MCF 10A (cell line): ENCODE measurements at regions not wholly inside any gene's neighbourhood (a gene's known extent, or its start where the extent isn't known, plus 50 kb on each side); places are given as distances from the start of the nearest gene placed in this dataset.

ENCODE experiments used
- BruUV-seq: library from RNA; stranded (reverse); fragments of 400-500 nt; replicated peaks from 2 replicates; lab custom pipeline; 2021; lab: Mats Ljungman, UMichigan
- CTCF ChIA-PET: fragments of 300-600 bp; sonication (Branson Sonifier 250); formaldehyde crosslinking; extraction: SDS; loops from one replicate; lab custom pipeline; 2021; ENCODE audit warnings: antibody characterized with exemption, inconsistent platforms; lab: Yijun Ruan, JAX
- POLR2A ChIA-PET: fragments of 300-600, 350-650 bp; sonication (Branson Sonifier 250); formaldehyde crosslinking; extraction: SDS; loops from one replicate; lab custom pipeline; 2020; ENCODE audit warnings: antibody characterized with exemption, inconsistent platforms; lab: Yijun Ruan, JAX
- DNase-seq: peaks from one replicate; pipeline ENCODE4 v3.0.0-alpha.2; 2018; ENCODE audit not compliant: unreplicated experiment
- H3K27ac Mint-ChIP-seq: one replicate; pipeline ENCODE4 v1.8.0; 2022; ENCODE audit warnings: mild to moderate bottlenecking, low read depth, mixed read lengths; ENCODE audit not compliant: unreplicated experiment
- H3K27me3 Mint-ChIP-seq: one replicate; pipeline ENCODE4 v1.8.0; 2022; ENCODE audit warnings: mixed read lengths; ENCODE audit not compliant: insufficient read depth, unreplicated experiment
- H3K36me3 Mint-ChIP-seq: one replicate; pipeline ENCODE4 v1.8.0; 2022; ENCODE audit warnings: mild to moderate bottlenecking, moderate library complexity, mixed read lengths; ENCODE audit not compliant: insufficient read depth, unreplicated experiment
- H3K4me1 Mint-ChIP-seq: one replicate; pipeline ENCODE4 v1.8.0; 2022; ENCODE audit warnings: mixed read lengths; ENCODE audit not compliant: insufficient read depth, unreplicated experiment
- H3K4me3 Mint-ChIP-seq: one replicate; pipeline ENCODE4 v1.8.0; 2022; ENCODE audit warnings: mild to moderate bottlenecking, moderate library complexity, mixed read lengths; ENCODE audit not compliant: unreplicated experiment
- H3K9me3 Mint-ChIP-seq: one replicate; pipeline ENCODE4 v1.8.0; 2022; ENCODE audit warnings: mixed read lengths; ENCODE audit not compliant: unreplicated experiment
- intact Hi-C: fragments of 100-400 bp; cut with micrococcal nuclease; formaldehyde crosslinking; loops from 2 replicates; pipeline ENCODE4 v1.14.1; 2022
- TF ChIP-seq, protein P1 (sequence below): fragments of 200-600 bp; IDR thresholded peaks from one replicate; pipeline ENCODE4 v1.8.0; 2022; ENCODE audit warnings: antibody characterized with exemption, mild to moderate bottlenecking; ENCODE audit not compliant: unreplicated experiment

DNA sequence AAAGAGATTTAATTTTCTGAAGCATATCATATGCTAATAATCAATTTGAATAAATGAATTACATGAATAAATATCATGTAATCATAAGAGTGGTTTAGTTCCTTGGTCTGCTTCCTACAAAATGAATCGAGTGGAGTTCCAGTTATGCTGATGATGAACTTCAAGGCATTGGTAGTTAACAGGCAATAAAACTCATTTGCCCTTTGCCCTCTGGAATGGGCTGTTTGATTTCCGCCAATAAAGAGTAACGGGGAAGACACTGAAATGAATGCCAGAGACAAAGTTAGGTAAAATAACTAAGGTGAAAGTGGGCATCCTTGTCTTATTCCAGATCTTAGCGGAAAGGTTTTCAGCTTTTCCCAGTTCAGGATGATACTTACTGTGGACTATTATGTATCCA is 90.1 kb downstream of the C3orf38 start:
- H3K27me3 Mint-ChIP-seq = no peaks in the 10 kb centered on the region
- no peak overlapping the region for H3K4me3 Mint-ChIP-seq
- ChIA-PET CTCF (no interaction called here), POLR2A (interaction anchor here (0.6 kb wide), 1 partner anchor 842 kb away, joined by 3 read pairs; no protein-coding TSS in a partner anchor)
- no peak for DNase-seq
- H3K4me1 Mint-ChIP-seq = peaks cover 6% of the 10 kb centered on the region
- H3K9me3 Mint-ChIP-seq = no peaks in the 10 kb centered on the region
- H3K36me3 Mint-ChIP-seq = no peaks in the 10 kb centered on the region
- H3K27ac Mint-ChIP-seq = no peak overlapping the region
- intact Hi-C loops = no loop called here
- TF ChIP-seq, protein P1, sequence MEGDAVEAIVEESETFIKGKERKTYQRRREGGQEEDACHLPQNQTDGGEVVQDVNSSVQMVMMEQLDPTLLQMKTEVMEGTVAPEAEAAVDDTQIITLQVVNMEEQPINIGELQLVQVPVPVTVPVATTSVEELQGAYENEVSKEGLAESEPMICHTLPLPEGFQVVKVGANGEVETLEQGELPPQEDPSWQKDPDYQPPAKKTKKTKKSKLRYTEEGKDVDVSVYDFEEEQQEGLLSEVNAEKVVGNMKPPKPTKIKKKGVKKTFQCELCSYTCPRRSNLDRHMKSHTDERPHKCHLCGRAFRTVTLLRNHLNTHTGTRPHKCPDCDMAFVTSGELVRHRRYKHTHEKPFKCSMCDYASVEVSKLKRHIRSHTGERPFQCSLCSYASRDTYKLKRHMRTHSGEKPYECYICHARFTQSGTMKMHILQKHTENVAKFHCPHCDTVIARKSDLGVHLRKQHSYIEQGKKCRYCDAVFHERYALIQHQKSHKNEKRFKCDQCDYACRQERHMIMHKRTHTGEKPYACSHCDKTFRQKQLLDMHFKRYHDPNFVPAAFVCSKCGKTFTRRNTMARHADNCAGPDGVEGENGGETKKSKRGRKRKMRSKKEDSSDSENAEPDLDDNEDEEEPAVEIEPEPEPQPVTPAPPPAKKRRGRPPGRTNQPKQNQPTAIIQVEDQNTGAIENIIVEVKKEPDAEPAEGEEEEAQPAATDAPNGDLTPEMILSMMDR = no peak
- no TSS peak for BruUV-seq

DNA sequence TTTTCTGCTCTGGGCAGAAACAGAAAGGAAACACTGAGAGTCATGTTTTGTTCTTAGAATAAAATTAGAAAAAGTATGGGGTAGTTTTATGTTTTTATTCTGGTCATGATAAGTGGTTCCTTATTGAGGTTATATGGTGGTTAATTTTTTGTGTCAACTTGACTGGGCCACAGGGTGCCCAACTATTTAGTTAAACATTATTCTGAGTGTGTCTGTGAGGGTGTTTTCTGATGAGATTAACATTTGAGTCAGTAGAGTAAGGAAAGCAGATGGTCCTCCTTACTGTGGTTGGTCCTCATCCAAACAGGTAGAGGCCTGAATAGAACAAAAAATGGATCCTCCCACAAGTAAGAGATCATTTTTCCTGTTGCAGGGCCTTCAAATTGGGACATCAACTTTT is 98.9 kb downstream of the C3orf38 start:
- Mint-ChIP-seq H3K27me3 (no peaks in the 10 kb centered on the region), H3K4me3 (no peak overlapping the region), H3K4me1 (no peaks in the 10 kb centered on the region), H3K27ac (no peak overlapping the region), H3K36me3 (no peaks in the 10 kb centered on the region), H3K9me3 (peaks cover 8% of the 10 kb centered on the region)
- intact Hi-C loops = no loop called here
- POLR2A ChIA-PET = no interaction called here
- CTCF ChIA-PET = no interaction called here
- BruUV-seq = no TSS peak
- DNase-seq = no peak
- TF ChIP-seq, protein P1 = no peak

DNA sequence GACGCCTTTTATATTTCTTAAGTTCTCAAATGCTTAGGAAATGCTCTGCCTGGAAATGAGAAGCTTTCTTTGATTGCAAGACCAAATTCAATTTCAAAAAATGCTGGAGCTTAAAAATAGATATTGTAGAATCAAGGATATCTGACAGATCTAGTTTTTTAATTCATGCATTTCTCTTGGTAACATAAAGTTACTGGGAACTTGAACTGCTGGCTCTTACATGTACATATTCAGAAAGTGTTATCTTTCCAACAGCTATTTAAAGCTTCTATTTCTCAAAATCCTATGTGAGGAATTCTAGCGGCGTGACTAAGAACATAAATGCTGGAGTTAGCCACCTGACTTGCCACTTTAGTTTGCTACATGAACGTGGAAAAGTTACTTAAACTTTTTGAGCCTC is 109.3 kb downstream of the C3orf38 start:
- ChIA-PET CTCF (interaction anchor here (0.8 to 1.1 kb wide), 2 partner anchors 39 to 1009 kb away, joined by 3 read pairs; no protein-coding TSS in a partner anchor), POLR2A (no interaction called here)
- H3K4me3 Mint-ChIP-seq = no peak overlapping the region
- H3K4me1 Mint-ChIP-seq = no peaks in the 10 kb centered on the region
- intact Hi-C loops = no loop called here
- H3K36me3 Mint-ChIP-seq = no peaks in the 10 kb centered on the region
- no TSS peak for BruUV-seq
- no peaks in the 10 kb centered on the region for H3K27me3 Mint-ChIP-seq
- no peak for DNase-seq
- no peak overlapping the region for H3K27ac Mint-ChIP-seq
- no peaks in the 10 kb centered on the region for H3K9me3 Mint-ChIP-seq
- TF ChIP-seq, protein P1 = no peak

DNA sequence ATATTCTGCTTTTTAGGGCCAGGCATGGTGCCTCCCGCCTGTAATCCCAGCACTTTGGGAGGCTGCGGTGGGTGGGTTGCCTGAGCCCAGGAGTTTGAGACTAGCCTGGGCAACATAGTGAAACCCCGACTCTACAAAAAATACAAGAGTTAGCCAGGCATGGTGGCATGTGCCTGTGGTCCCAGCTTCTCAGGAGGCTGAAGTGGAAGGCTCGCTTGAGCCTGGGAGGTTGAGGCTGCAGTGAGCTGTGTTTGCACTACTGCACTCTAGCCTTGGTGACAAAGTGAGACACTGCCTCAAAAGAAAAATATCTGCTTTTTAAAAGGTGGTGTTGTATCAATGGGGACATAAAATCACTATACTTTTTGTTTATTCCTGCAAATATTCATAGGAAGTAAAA is 112.8 kb downstream of the C3orf38 start:
- CTCF ChIA-PET = no interaction called here
- no peaks in the 10 kb centered on the region for H3K9me3 Mint-ChIP-seq

More for the DNA sequence above, 112.8 kb downstream of the C3orf38 start:
- POLR2A ChIA-PET = no interaction called here
- intact Hi-C loops = no loop called here
- H3K4me1 Mint-ChIP-seq = no peaks in the 10 kb centered on the region
- no peaks in the 10 kb centered on the region for H3K27me3 Mint-ChIP-seq
- no peaks in the 10 kb centered on the region for H3K36me3 Mint-ChIP-seq
- H3K27ac Mint-ChIP-seq = no peak overlapping the region
- no peak overlapping the region for H3K4me3 Mint-ChIP-seq
- no TSS peak for BruUV-seq
- TF ChIP-seq, protein P1 = no peak
- DNase-seq = no peak
